ENCODE measurements at regions not wholly inside any gene's neighbourhood (a gene's known extent, or its start where the extent isn't known, plus 50 kb on each side); places are given as distances from the start of the nearest gene placed in this dataset.

- DNase-seq = no peak
These were observed 161.7 kb downstream of the TFCP2L1 start for GRCh38 chr2:121123268-121123667.

GRCh38 chr2:121124330-121124729, 160.7 kb downstream of the TFCP2L1 start:
- DNase-seq = no peak

GRCh38 chr2:121125350-121125749, 159.7 kb downstream of the TFCP2L1 start:
- DNase-seq = no peak

GRCh38 chr2:121128741-121129659, 156.0 kb downstream of the TFCP2L1 start:
- no peak for DNase-seq

GRCh38 chr2:121129692-121130091, 155.3 kb downstream of the TFCP2L1 start:
- DNase-seq = no peak

GRCh38 chr2:121130301-121130850, 154.6 kb downstream of the TFCP2L1 start:
- no peak for DNase-seq

- DNase-seq = no peak
These were observed 153.6 kb downstream of the TFCP2L1 start for GRCh38 chr2:121131375-121131774.

GRCh38 chr2:121132054-121132761, 152.8 kb downstream of the TFCP2L1 start:
- no peak for DNase-seq

- no peak for DNase-seq
These were observed 152.3 kb downstream of the TFCP2L1 start for GRCh38 chr2:121132762-121133107.

GRCh38 chr2:121133551-121134319, 151.3 kb downstream of the TFCP2L1 start:
- DNase-seq = no peak

- no peak for DNase-seq
These were observed 150.3 kb downstream of the TFCP2L1 start for GRCh38 chr2:121134728-121135127.

- no peak for DNase-seq
These were observed 149.7 kb downstream of the TFCP2L1 start for GRCh38 chr2:121135168-121135853.

- DNase-seq = no peak
These were observed 148.7 kb downstream of the TFCP2L1 start for GRCh38 chr2:121136323-121136722.

- no peak for DNase-seq
These were observed 147.4 kb downstream of the TFCP2L1 start for GRCh38 chr2:121137571-121137970.

GRCh38 chr2:121140734-121141133, 144.3 kb downstream of the TFCP2L1 start:
- no peak for DNase-seq

- DNase-seq = no peak
These were observed 142.6 kb downstream of the TFCP2L1 start for GRCh38 chr2:121142452-121142851.

- no peak for DNase-seq
These were observed 140.9 kb downstream of the TFCP2L1 start for GRCh38 chr2:121144111-121144510.

GRCh38 chr2:121146630-121147029, 138.4 kb downstream of the TFCP2L1 start:
- DNase-seq = no peak

- DNase-seq = no peak
These were observed 137.2 kb downstream of the TFCP2L1 start for GRCh38 chr2:121147766-121148165.

- DNase-seq = no peak
These were observed 136.5 kb downstream of the TFCP2L1 start for GRCh38 chr2:121148481-121148880.

- DNase-seq = no peak
These were observed 135.6 kb downstream of the TFCP2L1 start for GRCh38 chr2:121149384-121149783.

- no peak for DNase-seq
These were observed 134.9 kb downstream of the TFCP2L1 start for GRCh38 chr2:121150126-121150525.

GRCh38 chr2:121150713-121151112, 134.3 kb downstream of the TFCP2L1 start:
- no peak for DNase-seq
